HepG2 (cell line): ENCODE measurements at regions not wholly inside any gene's neighbourhood (a gene's known extent, or its start where the extent isn't known, plus 50 kb on each side); places are given as distances from the start of the nearest gene placed in this dataset.

Experiments
- ATAC-seq: fragments of 200-7000 bp; cut with Tn5 transposase; 3 replicates; pipeline ENCODE4 v1.9.1; 2020; ENCODE audit warnings: mild to moderate bottlenecking, moderate library complexity
- BruUV-seq: library from RNA; stranded (reverse); fragments of 400-500 nt; replicated peaks from 2 replicates; lab custom pipeline; 2021; lab: Mats Ljungman, UMichigan
- CTCF ChIA-PET: fragments of 300-600 bp; formaldehyde crosslinking; extraction: SDS; loops from one replicate; lab custom pipeline; 2021; ENCODE audit warnings: low total read pairs, inconsistent platforms, low intra/inter-chr PET ratio; lab: Yijun Ruan, JAX
- POLR2A ChIA-PET: fragments of 350-600 bp; sonication (Branson Sonifier 250); formaldehyde crosslinking; loops from one replicate; lab custom pipeline; 2020; ENCODE audit warnings: antibody characterized with exemption, inconsistent platforms; lab: Yijun Ruan, JAX
- DNase-seq: peaks from one replicate; pipeline ENCODE4 v3.0.0-alpha.2; 2015; ENCODE audit warnings: low spot score
- FAIRE-seq: peaks from 3 replicates; lab custom pipeline; 2011; peaks lifted over from hg19 to GRCh38; lab: Jason Lieb, UNC
- H2AFZ ChIP-seq: one replicate; pipeline ENCODE4 v1.6.1; 2011; ENCODE audit warnings: low read length, inconsistent platforms
- H3K27ac ChIP-seq: fragments of 300-600 bp; 3 replicates; pipeline ENCODE4 v1.8.0; 2011; ENCODE audit warnings: mixed run types, mild to moderate bottlenecking, mixed read lengths, low read length, inconsistent platforms; ENCODE audit not compliant: insufficient read depth; ENCODE audit errors: extremely low read length
- H3K27me3 ChIP-seq, 2 experiments: fragments of 200-600 bp in 1 of 2; 2 replicates in 1 of 2; 3 replicates in 1 of 2; pipeline versions ENCODE4 v1.6.0 to v1.8.0; 2011; ENCODE audit warnings: low read length in 2 of 2, mild to moderate bottlenecking in 2 of 2, moderate library complexity in 2 of 2, inconsistent platforms in 1 of 2; ENCODE audit not compliant: insufficient read depth in 2 of 2, control insufficient read depth in 1 of 2
- H3K36me3 ChIP-seq, 2 experiments: fragments of 200-600 bp in 1 of 2; replicated peaks in 1 of 2; 2 replicates in 1 of 2; 3 replicates in 1 of 2; pipeline versions ENCODE4 v1.5.1 to v1.8.0; 2011; ENCODE audit warnings: low read length in 2 of 2, inconsistent platforms in 1 of 2; ENCODE audit not compliant: insufficient read depth in 2 of 2, control insufficient read depth in 1 of 2
- H3K4me1 ChIP-seq: 2 replicates; pipeline ENCODE4 v1.5.1; 2012; ENCODE audit warnings: low read length, inconsistent platforms; ENCODE audit not compliant: insufficient read depth
- H3K4me2 ChIP-seq: 2 replicates; pipeline ENCODE4 v1.6.0; 2011; ENCODE audit warnings: low read depth, low read length, inconsistent platforms
- H3K4me3 ChIP-seq, 3 experiments: fragments of 200-600 bp in 1 of 3; sonication (generic), shearing (Covaris generic) in 1 of 3; replicated peaks in 1 of 3; 2 replicates each; pipeline ENCODE4 v1.5.1; 2011 to 2016; ENCODE audit warnings: low read length in 3 of 3, inconsistent platforms in 2 of 3, low read depth in 2 of 3, mild to moderate bottlenecking in 2 of 3, control low read depth in 1 of 3, mixed read lengths in 1 of 3; ENCODE audit not compliant: insufficient read depth in 1 of 3
- H3K79me2 ChIP-seq: one replicate; pipeline ENCODE4 v1.6.1; 2011; ENCODE audit warnings: low read length, inconsistent platforms; ENCODE audit not compliant: insufficient read depth
- H3K9ac ChIP-seq: 2 replicates; pipeline ENCODE4 v1.6.0; 2011; ENCODE audit warnings: mild to moderate bottlenecking, low read depth, low read length, inconsistent platforms; ENCODE audit not compliant: insufficient read depth
- H3K9me3 ChIP-seq: 2 replicates; pipeline ENCODE4 v1.5.1; 2012; ENCODE audit warnings: mild to moderate bottlenecking, low read length
- H4K20me1 ChIP-seq: 2 replicates; pipeline ENCODE4 v1.6.0; 2011; ENCODE audit warnings: inconsistent platforms, mild to moderate bottlenecking, low read length, moderate library complexity; ENCODE audit not compliant: insufficient read depth
- ATF3 ChIP-seq: sonication (generic); formaldehyde crosslinking; IDR thresholded peaks from 2 replicates; pipeline ENCODE4 v1.4.0; 2020; ENCODE audit warnings: missing genetic modification reagents
- ELF1 ChIP-seq: sonication (generic); formaldehyde crosslinking; IDR thresholded peaks from 2 replicates; pipeline ENCODE4 v1.4.0; 2020; ENCODE audit warnings: missing genetic modification reagents
- GPBP1L1 ChIP-seq: sonication (generic); formaldehyde crosslinking; IDR thresholded peaks from 2 replicates; pipeline ENCODE4 v1.5.0; 2020; ENCODE audit warnings: mild to moderate bottlenecking, missing genetic modification reagents
- HOXA3 ChIP-seq: sonication (generic); formaldehyde crosslinking; IDR thresholded peaks from 2 replicates; pipeline ENCODE4 v1.5.0; 2020; ENCODE audit warnings: missing genetic modification reagents
- KDM2A ChIP-seq: sonication (generic); formaldehyde crosslinking; IDR thresholded peaks from 2 replicates; pipeline ENCODE4 v1.4.0; 2020; ENCODE audit warnings: low read depth, missing genetic modification reagents, borderline replicate concordance
- NR3C1 ChIP-seq: sonication (generic); formaldehyde crosslinking; IDR thresholded peaks from 2 replicates; pipeline ENCODE4 v1.4.0; 2020; ENCODE audit warnings: missing genetic modification reagents
- RARA ChIP-seq: IDR thresholded peaks from 2 replicates; pipeline ENCODE4 v1.6.1; 2016; ENCODE audit warnings: missing genetic modification reagents, missing compliant biosample characterization
- SP140L ChIP-seq: sonication (generic); formaldehyde crosslinking; IDR thresholded peaks from 2 replicates; pipeline ENCODE4 v1.4.0; 2020; ENCODE audit warnings: missing genetic modification reagents, borderline replicate concordance
- SRSF9 ChIP-seq: fragments of 200-400 bp; formaldehyde crosslinking; IDR thresholded peaks from 2 replicates; pipeline ENCODE4 v1.6.1; 2018; ENCODE audit warnings: borderline replicate concordance, mild to moderate bottlenecking, low read depth, low read length; ENCODE audit not compliant: insufficient read depth, poor library complexity, severe bottlenecking
- SYNCRIP ChIP-seq: fragments of 200-400 bp; formaldehyde crosslinking; IDR thresholded peaks from 2 replicates; pipeline ENCODE4 v1.6.1; 2018; ENCODE audit warnings: mild to moderate bottlenecking, low read depth, low read length; ENCODE audit not compliant: insufficient read depth
- TBP ChIP-seq: sonication (generic); formaldehyde crosslinking; IDR thresholded peaks from 2 replicates; pipeline ENCODE4 v1.5.0; 2020; ENCODE audit warnings: missing genetic modification reagents
- ZNF17 ChIP-seq: sonication (generic); formaldehyde crosslinking; IDR thresholded peaks from 2 replicates; pipeline ENCODE4 v1.5.0; 2020; ENCODE audit warnings: mild to moderate bottlenecking, missing genetic modification reagents
- ZNF496 ChIP-seq: sonication (generic); formaldehyde crosslinking; IDR thresholded peaks from 2 replicates; pipeline ENCODE4 v1.8.1; 2023; ENCODE audit warnings: mild to moderate bottlenecking, moderate library complexity, missing genetic modification reagents; ENCODE audit not compliant: insufficient replicate concordance
- ZNF615 ChIP-seq: sonication (generic); formaldehyde crosslinking; IDR thresholded peaks from 2 replicates; pipeline ENCODE4 v1.5.0; 2020; ENCODE audit warnings: mild to moderate bottlenecking, missing genetic modification reagents, borderline replicate concordance
- WGBS: methylation state at CpG from one replicate; pipeline ENCODE4 v1.1.6; 2017; ENCODE audit warnings: low lambda C conversion rate; 5-methylcytosine and 5-hydroxymethylcytosine counted together
- in situ Hi-C: cut with HindIII; loops from 2 replicates; pipeline ENCODE4 v1.10.0; 2017; ENCODE audit warnings: low pct_unique_long_range_greater_than_20kb; ENCODE audit not compliant: extremely low pct_ligation_motif_present
- intact Hi-C: fragments of 100-400 bp; cut with micrococcal nuclease; formaldehyde crosslinking; loops from one replicate; pipeline ENCODE4 v1.10.0; 2022; ENCODE audit not compliant: unreplicated experiment
- TF ChIP-seq, protein P1 (sequence below): sonication (generic); formaldehyde crosslinking; IDR thresholded peaks from one replicate; pipeline ENCODE4 v1.5.1; 2020; ENCODE audit warnings: mild to moderate bottlenecking, missing genetic modification reagents; ENCODE audit errors: not compliant biosample characterization

DNA sequence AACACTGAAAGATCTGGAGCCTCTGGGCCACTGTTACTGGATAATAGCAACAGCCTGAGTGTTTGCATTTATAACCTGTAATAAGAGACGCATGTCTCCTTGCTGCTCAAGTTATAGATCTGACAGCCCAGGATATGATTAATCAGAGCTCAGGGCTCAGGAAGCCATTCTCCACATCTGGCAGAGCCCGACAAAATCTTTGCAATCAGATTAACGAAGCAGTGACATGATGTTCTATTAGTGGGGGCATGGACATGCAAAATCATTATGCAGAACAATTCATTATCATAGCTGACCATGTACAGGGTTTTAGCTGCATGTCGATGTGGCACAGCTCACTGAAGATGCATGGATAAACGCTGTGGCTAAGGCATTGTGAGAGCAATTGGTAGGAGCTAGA, 730.3 kb downstream of the ZNF385D start (continued):
- no peak for TF ChIP-seq ZNF17 (CRISPR knock-in tag)
- no peak for TF ChIP-seq GPBP1L1 (CRISPR knock-in tag)
- TF ChIP-seq KDM2A (CRISPR knock-in tag) = no peak
- TF ChIP-seq SP140L (CRISPR knock-in tag) = no peak
- no peak for TF ChIP-seq TBP

- POLR2A ChIA-PET = no interaction called here
- DNase-seq (no peak), FAIRE-seq (no peak), ATAC-seq (no peak)
- no peaks in the 10 kb centered on the region for H3K36me3 ChIP-seq
- H3K9ac ChIP-seq = no peak overlapping the region
- H3K79me2 ChIP-seq = no peaks in the 10 kb centered on the region
- WGBS = 0% methylated on average over 2 of the region's 2 CpGs
- no peak overlapping the region for H2AFZ ChIP-seq
- BruUV-seq = no TSS peak
- H4K20me1 ChIP-seq = no peaks in the 10 kb centered on the region
- H3K27me3 ChIP-seq = no peaks in the 10 kb centered on the region
- in situ Hi-C loops = no loop called here
- no peaks in the 10 kb centered on the region for H3K4me1 ChIP-seq
- no peak overlapping the region for H3K27ac ChIP-seq
- intact Hi-C loops = no loop called here
- H3K9me3 ChIP-seq = peaks cover 93% of the 10 kb centered on the region
- CTCF ChIA-PET = no interaction called here
- H3K4me2 ChIP-seq = no peak overlapping the region
- no peak overlapping the region for H3K4me3 ChIP-seq
- TF ChIP-seq SYNCRIP (no peak), ZNF496 (no peak), HOXA3 (CRISPR knock-in tag) (no peak), NR3C1 (CRISPR knock-in tag) (no peak), ZNF615 (CRISPR knock-in tag) (no peak), ELF1 (CRISPR knock-in tag) (no peak), ATF3 (no peak), SRSF9 (no peak), RARA (no peak)
- TF ChIP-seq, protein P1, sequence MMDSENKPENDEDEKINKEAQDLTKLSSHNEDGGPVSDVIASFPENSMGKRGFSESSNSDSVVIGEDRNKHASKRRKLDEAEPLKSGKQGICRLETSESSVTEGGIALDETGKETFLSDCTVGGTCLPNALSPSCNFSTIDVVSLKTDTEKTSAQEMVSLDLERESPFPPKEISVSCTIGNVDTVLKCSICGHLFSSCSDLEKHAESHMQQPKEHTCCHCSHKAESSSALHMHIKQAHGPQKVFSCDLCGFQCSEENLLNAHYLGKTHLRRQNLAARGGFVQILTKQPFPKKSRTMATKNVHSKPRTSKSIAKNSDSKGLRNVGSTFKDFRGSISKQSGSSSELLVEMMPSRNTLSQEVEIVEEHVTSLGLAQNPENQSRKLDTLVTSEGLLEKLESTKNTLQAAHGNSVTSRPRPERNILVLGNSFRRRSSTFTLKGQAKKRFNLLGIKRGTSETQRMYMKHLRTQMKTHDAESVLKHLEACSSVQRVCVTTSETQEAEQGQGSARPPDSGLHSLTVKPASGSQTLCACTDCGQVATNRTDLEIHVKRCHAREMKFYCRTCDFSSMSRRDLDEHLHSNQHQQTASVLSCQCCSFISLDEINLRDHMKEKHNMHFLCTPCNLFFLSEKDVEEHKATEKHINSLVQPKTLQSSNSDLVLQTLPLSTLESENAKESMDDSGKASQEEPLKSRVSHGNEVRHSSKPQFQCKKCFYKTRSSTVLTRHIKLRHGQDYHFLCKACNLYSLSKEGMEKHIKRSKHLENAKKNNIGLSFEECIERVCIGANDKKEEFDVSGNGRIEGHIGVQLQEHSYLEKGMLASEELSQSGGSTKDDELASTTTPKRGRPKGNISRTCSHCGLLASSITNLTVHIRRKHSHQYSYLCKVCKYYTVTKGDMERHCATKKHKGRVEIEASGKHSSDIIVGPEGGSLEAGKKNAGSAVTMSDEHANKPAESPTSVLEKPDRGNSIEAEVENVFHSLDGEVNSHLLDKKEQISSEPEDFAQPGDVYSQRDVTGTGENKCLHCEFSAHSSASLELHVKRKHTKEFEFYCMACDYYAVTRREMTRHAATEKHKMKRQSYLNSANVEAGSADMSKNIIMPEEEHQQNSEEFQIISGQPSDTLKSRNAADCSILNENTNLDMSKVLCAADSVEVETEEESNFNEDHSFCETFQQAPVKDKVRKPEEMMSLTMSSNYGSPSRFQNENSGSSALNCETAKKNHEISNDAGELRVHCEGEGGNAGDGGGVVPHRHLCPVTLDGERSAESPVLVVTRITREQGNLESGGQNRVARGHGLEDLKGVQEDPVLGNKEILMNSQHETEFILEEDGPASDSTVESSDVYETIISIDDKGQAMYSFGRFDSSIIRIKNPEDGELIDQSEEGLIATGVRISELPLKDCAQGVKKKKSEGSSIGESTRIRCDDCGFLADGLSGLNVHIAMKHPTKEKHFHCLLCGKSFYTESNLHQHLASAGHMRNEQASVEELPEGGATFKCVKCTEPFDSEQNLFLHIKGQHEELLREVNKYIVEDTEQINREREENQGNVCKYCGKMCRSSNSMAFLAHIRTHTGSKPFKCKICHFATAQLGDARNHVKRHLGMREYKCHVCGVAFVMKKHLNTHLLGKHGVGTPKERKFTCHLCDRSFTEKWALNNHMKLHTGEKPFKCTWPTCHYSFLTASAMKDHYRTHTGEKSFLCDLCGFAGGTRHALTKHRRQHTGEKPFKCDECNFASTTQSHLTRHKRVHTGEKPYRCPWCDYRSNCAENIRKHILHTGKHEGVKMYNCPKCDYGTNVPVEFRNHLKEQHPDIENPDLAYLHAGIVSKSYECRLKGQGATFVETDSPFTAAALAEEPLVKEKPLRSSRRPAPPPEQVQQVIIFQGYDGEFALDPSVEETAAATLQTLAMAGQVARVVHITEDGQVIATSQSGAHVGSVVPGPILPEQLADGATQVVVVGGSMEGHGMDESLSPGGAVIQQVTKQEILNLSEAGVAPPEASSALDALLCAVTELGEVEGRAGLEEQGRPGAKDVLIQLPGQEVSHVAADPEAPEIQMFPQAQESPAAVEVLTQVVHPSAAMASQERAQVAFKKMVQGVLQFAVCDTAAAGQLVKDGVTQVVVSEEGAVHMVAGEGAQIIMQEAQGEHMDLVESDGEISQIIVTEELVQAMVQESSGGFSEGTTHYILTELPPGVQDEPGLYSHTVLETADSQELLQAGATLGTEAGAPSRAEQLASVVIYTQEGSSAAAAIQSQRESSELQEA = no peak
Measured at GRCh38 chr3:21020043-21020442, 731.0 kb downstream of the ZNF385D start.
